ENCODE measurements at regions not wholly inside any gene's neighbourhood (a gene's known extent, or its start where the extent isn't known, plus 50 kb on each side); places are given as distances from the start of the nearest gene placed in this dataset.
A peak's percentile ranks its signal among the peaks of the same experiment; 100 is the strongest.
"Not testable (repeated sequence)": the region's sequence is repeated elsewhere in the genome, so short reads cannot be mapped to it uniquely, and the experiment has no call there.

DNA sequence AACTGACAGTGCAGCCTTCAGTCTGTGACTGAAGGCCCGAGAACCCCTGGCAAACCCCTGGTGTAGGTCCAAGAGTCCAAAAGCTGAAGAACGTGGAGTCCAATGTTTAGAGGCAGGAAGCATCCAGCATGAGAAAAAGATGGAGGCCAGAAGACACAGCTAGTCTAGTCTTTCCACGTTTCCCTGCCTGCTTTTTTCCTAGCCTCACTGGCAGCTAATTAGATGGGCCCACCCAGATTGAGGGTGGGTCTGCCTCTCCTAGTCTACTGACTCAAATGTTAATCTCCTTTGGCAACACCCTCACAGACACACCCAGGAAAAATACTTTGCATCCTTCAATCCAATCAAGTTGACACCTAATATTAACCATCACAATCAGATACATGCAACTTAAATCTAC, 87.8 kb downstream of the TENT5D start:
- not testable (repeated sequence) for DNase-seq

DNA sequence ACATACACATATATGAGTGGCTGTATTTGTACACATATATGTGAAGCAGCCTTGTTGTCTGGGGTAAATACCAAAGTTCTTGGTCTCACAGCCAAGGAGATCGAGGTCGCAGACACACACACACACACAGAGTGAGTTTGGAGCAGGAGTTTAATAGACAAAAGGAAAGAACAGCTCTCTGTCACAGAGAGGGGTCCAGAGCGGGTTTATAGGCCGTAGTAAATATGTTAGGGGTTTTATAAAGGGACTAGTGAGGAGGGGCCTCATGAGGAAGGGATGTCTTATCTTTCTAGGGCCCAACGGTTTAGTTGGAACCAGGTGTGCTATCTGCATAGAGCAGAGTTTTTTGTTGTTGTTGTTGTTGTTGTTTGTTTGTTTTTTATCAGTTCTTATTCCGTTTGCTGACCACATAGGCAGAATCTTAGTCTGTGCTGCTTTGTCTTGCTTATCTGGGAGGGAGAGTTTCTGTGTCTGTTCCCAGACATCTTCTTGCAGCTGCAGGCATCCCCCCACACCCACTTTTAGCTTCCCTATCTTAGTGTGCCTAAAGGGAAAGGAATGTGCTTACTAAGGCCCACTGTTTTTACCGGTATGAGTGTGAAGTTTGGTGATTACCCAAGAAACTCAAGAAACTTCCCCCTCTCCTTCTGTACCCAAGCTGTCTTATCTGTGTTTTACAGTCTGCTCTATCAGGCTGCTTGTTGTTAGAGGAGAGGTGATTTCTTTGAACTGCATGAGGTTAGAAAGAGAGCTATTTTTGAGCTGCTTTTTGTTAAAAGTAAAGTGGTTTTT, 91.9 kb downstream of the TENT5D start:
- peak; percentile 35 for DNase-seq

- no peak for DNase-seq
These were observed 92.7 kb downstream of the TENT5D start for GRCh38 chrX:80512924-80513323.

- no peak for DNase-seq
These were observed 93.4 kb downstream of the TENT5D start for GRCh38 chrX:80513625-80514024.

DNA sequence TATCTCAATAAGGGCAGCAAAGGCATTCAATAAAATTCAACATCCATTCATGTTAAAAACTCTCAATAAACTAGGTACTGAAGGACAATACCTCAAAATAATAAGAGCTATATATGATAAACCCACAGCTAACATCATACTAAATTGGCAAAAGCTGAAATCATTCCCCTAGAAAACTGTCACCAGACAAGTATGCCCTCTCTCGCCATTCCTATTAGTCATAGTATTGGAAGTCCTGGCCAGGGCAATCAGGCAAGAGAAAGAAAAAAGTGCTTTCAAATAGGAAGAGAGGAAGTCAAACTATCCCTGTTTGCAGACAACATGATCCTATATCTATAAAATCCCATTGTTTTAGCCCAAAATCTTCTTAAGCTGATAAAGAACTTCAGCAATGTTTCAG, 116.8 kb downstream of the TENT5D start:
- DNase-seq, result no peak

- no peak for DNase-seq
These were observed 130.5 kb downstream of the TENT5D start for GRCh38 chrX:80550722-80551121.

- no peak for DNase-seq
These were observed 135.9 kb downstream of the TENT5D start for GRCh38 chrX:80556148-80556547.

- no peak for DNase-seq
These were observed 152.4 kb downstream of the TENT5D start for GRCh38 chrX:80572636-80573035.

- DNase-seq, result no peak
These were observed 153.0 kb downstream of the TENT5D start for GRCh38 chrX:80573275-80573674.

DNA sequence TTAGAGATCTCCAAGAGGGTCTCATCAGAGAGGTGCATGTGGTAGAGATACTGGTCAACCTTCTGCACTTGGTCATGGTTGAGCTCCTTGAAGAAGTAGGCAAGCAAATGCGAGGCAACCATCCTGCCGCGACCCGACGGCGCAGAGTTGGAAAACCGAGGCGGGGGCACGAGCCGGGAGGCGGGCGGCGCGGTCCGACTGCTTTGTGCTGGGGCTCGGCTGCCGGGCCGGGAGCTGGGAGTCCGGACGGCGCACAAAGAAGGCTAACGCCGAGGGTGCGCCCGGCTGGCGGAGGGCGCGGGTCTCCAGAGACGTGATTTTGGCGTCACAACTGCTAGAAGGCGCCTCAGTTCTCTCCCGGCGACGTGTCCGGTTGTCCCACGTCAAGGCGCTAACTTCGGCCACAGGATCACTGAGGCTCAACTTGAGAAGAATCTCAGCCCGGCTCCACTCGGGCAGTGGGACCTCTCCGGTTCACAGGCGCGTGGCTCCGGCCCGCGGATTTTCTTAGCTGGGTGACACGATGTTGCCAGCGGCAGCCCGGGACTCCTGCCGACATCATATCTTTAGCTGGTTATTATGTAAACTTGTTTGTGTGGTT, 154.3 kb downstream of the TENT5D start:
- DNase-seq, result not testable (repeated sequence)

- DNase-seq, result no peak
These were observed 156.0 kb downstream of the TENT5D start for GRCh38 chrX:80576267-80576666.

DNA sequence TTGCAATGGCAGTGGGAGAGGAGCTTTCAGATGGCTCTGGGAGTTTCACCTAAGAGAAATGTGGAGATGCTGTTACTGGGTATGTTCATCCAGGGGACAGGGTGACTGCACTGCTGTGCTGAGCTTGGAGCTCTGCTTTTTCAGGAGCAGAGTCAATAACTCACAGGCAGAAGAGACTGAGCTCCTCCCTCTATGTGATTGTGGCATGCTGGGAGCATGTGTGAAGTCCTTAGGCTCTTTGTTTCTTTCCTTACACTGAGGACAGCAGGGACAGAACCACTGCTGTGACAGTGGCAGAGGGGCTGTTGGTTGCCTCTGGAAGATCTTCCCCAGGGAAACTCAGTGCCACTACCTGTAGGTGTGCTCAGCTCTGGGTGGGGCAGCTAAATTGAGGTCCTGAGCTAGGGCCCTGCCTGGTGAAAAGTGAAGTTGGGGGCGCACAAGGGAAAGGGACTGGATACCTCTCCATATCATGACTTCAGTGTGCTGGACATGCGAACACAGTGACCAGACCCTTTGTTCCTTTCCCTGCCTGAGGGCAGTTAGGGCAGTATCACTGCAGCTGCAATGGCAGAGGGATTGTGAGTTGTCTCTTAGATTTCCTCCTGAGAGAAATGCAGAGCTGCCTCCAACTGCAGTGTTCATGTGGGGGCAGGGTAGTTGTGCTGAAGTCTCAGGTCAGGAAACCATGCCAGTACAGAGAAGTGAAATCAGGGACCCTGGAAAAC, 156.7 kb downstream of the TENT5D start:
- DNase-seq, result no peak

DNA sequence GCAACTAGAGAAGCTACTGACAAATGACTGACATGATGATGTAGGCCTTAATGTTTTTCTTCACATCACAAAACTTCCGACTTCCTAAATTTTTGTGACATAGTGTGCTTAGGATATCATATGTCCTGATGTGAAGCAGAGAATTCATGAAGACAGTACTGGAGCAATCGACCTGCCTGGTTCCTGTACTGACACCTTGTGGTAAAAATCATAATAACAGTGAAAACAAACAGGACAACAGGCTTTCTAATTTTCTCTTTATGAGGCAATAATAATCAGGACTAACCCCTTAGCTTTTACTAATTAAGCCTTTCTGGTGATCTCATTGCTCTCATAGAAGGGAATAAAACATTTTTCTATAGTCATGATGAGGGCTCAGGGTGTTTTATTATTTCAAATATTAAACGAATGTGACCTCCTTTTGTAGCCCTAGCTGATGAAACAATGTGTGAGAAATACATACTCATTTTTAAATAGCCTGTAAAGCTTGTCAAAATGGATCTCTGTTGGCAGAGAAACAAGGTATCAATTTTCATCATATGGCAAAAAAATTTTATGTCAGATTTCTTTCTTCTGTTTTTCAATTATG, 158.4 kb downstream of the TENT5D start:
- no peak for DNase-seq

DNA sequence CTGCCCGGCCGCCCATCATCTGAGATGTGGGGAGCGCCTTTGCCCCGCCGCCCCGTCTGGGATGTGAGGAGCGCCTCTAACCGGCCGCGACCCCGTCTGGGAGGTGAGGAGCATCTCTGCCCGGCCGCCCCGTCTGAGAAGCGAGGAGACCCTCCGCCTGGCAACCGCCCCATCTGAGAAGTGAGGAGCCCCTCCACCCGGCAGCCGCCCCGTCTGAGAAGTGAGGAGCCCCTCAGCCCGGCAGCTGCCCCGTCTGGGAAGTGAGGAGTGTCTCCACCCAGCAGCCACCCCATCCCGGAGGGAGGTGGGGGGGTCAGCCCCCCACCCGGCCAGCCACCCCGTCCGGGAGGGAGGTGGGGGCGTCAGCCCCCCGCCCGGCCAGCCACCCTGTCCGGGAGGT, 170.7 kb downstream of the TENT5D start:
- DNase-seq, result not testable (repeated sequence)

DNA sequence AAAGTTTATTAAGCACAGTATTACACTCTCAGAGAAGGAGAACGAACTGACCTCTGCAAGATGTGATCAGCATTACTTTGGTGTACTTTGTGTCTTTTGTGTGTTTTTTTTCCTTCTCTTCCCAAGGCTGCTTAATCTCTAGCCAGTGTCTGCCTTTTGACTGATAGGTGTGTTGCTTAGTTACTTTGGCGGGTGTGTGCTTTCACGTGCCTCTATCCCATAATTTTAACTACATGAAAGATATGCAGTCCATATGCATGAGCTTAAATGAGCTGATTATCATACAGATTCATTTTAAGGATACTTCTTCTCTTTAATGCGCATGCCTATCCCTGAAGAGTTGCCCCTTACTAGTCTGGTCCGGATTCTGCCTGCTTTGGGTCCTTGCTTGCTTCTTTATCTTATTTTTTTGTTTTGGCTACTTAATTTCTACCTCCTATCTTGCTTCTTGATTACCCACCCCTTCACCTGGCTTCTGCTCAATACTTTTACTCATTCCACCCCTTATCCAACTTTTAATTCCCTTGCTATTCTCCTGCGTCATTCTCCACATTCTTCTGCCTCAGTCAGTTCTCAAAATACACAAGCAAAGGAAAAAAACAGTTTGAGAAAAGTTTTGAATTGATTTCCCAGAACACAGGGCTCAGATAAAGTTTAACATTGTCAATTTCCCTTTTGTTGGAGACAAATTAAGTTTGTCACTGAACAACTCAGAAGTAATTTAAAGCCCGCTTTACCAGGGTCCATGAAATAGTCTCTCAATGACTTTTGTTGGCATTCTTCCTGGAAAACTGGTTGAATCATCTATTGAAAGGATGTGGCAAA, 182.0 kb downstream of the TENT5D start:
- DNase-seq, result no peak
